WI38 (cell line): ENCODE measurements at regions not wholly inside any gene's neighbourhood (a gene's known extent, or its start where the extent isn't known, plus 50 kb on each side); places are given as distances from the start of the nearest gene placed in this dataset.

ENCODE experiments used
- H3K4me3 ChIP-seq: 2 replicates; pipeline ENCODE4 v1.5.1; 2011; ENCODE audit warnings: low read depth, mild to moderate bottlenecking, control low read depth, low read length
- TF ChIP-seq, protein P1 (sequence below): IDR thresholded peaks from 2 replicates; pipeline ENCODE4 v1.5.1; 2012; ENCODE audit warnings: low read depth, mild to moderate bottlenecking, control low read depth, low read length

DNA sequence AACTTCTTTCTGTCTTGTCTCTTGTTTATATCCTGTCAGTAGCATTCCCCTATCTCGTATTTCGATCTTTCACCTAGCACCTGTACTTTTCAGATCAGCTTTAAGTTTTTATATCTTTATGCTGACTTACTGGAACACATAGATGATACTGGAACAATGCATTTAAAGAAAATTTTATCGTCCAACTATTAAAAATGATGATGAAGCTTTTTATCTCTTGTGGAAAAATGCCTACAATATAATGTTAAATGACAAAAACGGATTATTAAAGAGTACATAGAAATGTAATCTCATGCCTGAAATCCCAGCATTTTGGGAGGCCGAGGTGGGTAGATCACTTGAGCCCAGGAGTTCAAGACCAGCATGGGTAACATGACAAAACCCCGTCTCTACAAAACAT lies 139.5 kb downstream of the ZPLD1 start:
- TF ChIP-seq, protein P1, sequence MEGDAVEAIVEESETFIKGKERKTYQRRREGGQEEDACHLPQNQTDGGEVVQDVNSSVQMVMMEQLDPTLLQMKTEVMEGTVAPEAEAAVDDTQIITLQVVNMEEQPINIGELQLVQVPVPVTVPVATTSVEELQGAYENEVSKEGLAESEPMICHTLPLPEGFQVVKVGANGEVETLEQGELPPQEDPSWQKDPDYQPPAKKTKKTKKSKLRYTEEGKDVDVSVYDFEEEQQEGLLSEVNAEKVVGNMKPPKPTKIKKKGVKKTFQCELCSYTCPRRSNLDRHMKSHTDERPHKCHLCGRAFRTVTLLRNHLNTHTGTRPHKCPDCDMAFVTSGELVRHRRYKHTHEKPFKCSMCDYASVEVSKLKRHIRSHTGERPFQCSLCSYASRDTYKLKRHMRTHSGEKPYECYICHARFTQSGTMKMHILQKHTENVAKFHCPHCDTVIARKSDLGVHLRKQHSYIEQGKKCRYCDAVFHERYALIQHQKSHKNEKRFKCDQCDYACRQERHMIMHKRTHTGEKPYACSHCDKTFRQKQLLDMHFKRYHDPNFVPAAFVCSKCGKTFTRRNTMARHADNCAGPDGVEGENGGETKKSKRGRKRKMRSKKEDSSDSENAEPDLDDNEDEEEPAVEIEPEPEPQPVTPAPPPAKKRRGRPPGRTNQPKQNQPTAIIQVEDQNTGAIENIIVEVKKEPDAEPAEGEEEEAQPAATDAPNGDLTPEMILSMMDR = no peak
- no peak overlapping the region for H3K4me3 ChIP-seq

DNA sequence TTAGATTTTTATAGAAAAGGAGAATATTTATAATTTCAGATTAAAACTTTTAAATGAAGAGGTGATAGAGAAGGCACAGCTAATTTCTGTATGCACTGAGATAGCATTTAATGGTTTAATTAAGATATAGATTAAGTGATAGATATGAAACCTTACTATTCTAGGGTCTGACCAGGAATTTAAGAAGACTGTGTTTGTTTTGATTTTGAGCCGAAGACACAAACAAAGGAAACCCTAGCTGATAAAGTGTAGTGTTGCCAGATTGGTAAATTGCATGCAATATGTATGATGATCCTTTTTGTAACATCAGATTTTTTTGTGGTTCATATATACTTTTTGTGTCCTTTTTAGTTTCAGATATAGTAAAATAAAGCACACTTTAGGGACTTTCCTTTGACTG lies 141.8 kb downstream of the ZPLD1 start:
- TF ChIP-seq, protein P1 = no peak

GRCh38 chr3:102577082-102577789 lies 142.4 kb downstream of the ZPLD1 start:
- TF ChIP-seq, protein P1 = no peak

More for the DNA sequence above, 141.8 kb downstream of the ZPLD1 start:
- no peak overlapping the region for H3K4me3 ChIP-seq

GRCh38 chr3:102580760-102581159 lies 145.9 kb downstream of the ZPLD1 start:
- H3K4me3 ChIP-seq = no peak overlapping the region
- TF ChIP-seq, protein P1 = no peak

More at GRCh38 chr3:102577082-102577789, 142.4 kb downstream of the ZPLD1 start:
- no peak overlapping the region for H3K4me3 ChIP-seq

DNA sequence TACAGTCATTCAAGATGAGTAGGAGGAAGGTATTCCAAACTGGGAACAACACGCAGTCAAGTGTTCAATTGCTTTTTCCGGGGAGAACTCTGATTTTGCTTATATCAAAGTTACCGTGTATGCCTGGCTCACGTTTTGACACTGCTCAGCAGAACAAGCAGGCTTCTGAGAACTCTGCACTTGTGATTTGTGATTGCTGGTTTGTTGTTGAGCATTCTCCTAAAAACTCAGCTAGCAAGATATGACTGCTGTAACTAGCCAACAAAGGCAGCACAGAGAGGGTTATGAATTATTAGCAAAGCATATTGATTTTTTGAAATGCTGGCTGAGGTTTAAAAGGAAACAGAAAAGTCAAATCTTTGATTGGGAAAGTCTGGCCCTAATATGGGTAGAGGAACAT lies 151.7 kb downstream of the ZPLD1 start:
- H3K4me3 ChIP-seq = no peak overlapping the region
- TF ChIP-seq, protein P1 = no peak

DNA sequence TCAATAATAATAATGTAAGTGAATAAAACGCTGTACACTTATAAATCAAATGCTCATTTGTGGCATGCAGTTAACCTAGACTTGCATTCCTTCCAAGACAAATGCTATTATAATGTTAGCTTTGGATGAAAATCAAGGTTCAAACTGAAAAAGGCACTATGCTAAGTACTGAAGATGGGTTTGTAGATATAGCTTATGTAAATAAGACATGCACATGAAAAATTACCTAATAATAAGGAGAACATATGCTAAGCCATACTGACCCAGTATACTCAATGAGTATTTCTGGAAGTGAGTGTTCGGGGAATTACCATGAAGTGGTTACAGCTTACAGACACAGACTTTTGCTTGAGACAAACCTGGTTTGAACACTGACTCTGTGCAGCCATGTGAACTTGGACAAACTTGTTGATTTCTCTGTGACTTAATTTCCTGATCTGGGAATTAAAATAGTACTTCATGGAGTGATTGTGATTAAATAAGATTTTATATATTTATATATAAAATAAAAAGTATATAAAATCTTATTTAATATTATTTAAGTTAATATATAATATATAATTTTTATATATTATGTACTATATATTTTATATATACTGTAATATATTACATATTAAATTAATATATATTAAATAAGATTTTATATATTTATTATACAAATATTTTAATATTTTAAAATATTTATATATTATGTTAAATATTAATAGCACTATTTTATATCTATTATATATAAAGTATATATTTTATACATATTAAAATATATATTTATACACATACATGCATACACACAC lies 159.2 kb downstream of the ZPLD1 start:
- TF ChIP-seq, protein P1 = no peak
- no peak overlapping the region for H3K4me3 ChIP-seq

DNA sequence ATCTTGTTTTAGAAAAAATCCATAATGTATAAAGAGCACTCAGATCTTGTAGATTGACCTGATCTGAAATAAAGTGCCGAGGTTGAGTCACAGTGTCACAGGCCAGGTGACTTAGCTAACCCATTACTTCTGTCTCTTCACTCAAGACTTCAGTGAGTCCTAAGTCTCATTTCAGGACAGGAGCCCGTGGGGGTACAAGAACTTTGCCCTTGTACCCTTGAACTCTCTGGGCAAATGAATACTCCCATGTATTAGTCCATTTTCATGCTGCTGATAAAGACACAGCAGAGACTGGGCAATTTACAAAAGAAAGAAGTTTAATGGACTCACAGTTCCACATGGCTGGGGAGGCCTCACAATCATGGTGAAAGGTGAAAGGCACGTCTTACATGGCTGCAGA lies 160.2 kb downstream of the ZPLD1 start:
- TF ChIP-seq, protein P1 = no peak
- no peak overlapping the region for H3K4me3 ChIP-seq
